ENCODE measurements at regions not wholly inside any gene's neighbourhood (a gene's known extent, or its start where the extent isn't known, plus 50 kb on each side); places are given as distances from the start of the nearest gene placed in this dataset.

GRCh38 chr2:150955231-150955630 lies 306.4 kb downstream of the RBM43 start:
- Histone ChIP-seq H3K27me3 (ENCODE audit: low read depth, low read length) (no peaks in the 10 kb centered on the region), H3K4me1 (ENCODE audit: control insufficient read depth in 1 of 2, insufficient read depth in 2 of 2, low read length in 2 of 2) (no peaks in the 10 kb centered on the region)

GRCh38 chr2:150946831-150947230 lies 314.8 kb downstream of the RBM43 start:
- no peaks in the 10 kb centered on the region for H3K36me3 ChIP-seq (ENCODE audit: control insufficient read depth in 1 of 2, insufficient read depth in 2 of 2, low read length in 2 of 2)
- no peaks in the 10 kb centered on the region for H3K4me1 ChIP-seq (ENCODE audit: control insufficient read depth in 1 of 2, insufficient read depth in 2 of 2, low read length in 2 of 2)
- H3K9me3 ChIP-seq (ENCODE audit: control insufficient read depth in 1 of 2, low read length in 2 of 2), result peaks cover 0 to 3% of the 10 kb centered on the region in 2 donors
- no peak overlapping the region for H3K27ac ChIP-seq (ENCODE audit: low read length)
- H3K4me3 ChIP-seq (ENCODE audit: low read depth in 1 of 2, low read length in 2 of 2), result no peak overlapping the region
- no peaks in the 10 kb centered on the region for H3K27me3 ChIP-seq (ENCODE audit: low read depth, low read length)

More at GRCh38 chr2:150955231-150955630, 306.4 kb downstream of the RBM43 start:
- no peaks in the 10 kb centered on the region for H3K36me3 ChIP-seq (ENCODE audit: control insufficient read depth in 1 of 2, insufficient read depth in 2 of 2, low read length in 2 of 2)
- H3K27ac ChIP-seq (ENCODE audit: low read length), result no peak overlapping the region
- H3K4me3 ChIP-seq (ENCODE audit: low read depth in 1 of 2, low read length in 2 of 2), result no peak overlapping the region
- no peaks in the 10 kb centered on the region for H3K9me3 ChIP-seq (ENCODE audit: control insufficient read depth in 1 of 2, low read length in 2 of 2)

- no peaks in the 10 kb centered on the region for H3K4me1 ChIP-seq (ENCODE audit: control insufficient read depth in 1 of 2, insufficient read depth in 2 of 2, low read length in 2 of 2)
- H3K36me3 ChIP-seq (ENCODE audit: control insufficient read depth in 1 of 2, insufficient read depth in 2 of 2, low read length in 2 of 2), result no peaks in the 10 kb centered on the region
- H3K27me3 ChIP-seq (ENCODE audit: low read depth, low read length), result no peaks in the 10 kb centered on the region
- no peak overlapping the region for H3K4me3 ChIP-seq (ENCODE audit: low read depth in 1 of 2, low read length in 2 of 2)
- H3K27ac ChIP-seq (ENCODE audit: low read length), result no peak overlapping the region
- H3K9me3 ChIP-seq (ENCODE audit: control insufficient read depth in 1 of 2, low read length in 2 of 2), result no peaks in the 10 kb centered on the region
These were observed 317.3 kb downstream of the RBM43 start for GRCh38 chr2:150944315-150944714.

- Histone ChIP-seq H3K9me3 (ENCODE audit: control insufficient read depth in 1 of 2, low read length in 2 of 2) (no peaks in the 10 kb centered on the region), H3K4me1 (ENCODE audit: control insufficient read depth in 1 of 2, insufficient read depth in 2 of 2, low read length in 2 of 2) (no peaks in the 10 kb centered on the region), H3K36me3 (ENCODE audit: control insufficient read depth in 1 of 2, insufficient read depth in 2 of 2, low read length in 2 of 2) (no peaks in the 10 kb centered on the region), H3K27ac (ENCODE audit: low read length) (no peak overlapping the region), H3K27me3 (ENCODE audit: low read depth, low read length) (no peaks in the 10 kb centered on the region), H3K4me3 (ENCODE audit: low read depth in 1 of 2, low read length in 2 of 2) (no peak overlapping the region)
These were observed 322.6 kb downstream of the RBM43 start for GRCh38 chr2:150939087-150939486.

GRCh38 chr2:150938527-150938926 lies 323.1 kb downstream of the RBM43 start:
- Histone ChIP-seq H3K36me3 (ENCODE audit: control insufficient read depth in 1 of 2, insufficient read depth in 2 of 2, low read length in 2 of 2) (no peaks in the 10 kb centered on the region), H3K27ac (ENCODE audit: low read length) (no peak overlapping the region), H3K9me3 (ENCODE audit: control insufficient read depth in 1 of 2, low read length in 2 of 2) (no peaks in the 10 kb centered on the region), H3K4me3 (ENCODE audit: low read depth in 1 of 2, low read length in 2 of 2) (no peak overlapping the region), H3K4me1 (ENCODE audit: control insufficient read depth in 1 of 2, insufficient read depth in 2 of 2, low read length in 2 of 2) (no peaks in the 10 kb centered on the region), H3K27me3 (ENCODE audit: low read depth, low read length) (no peaks in the 10 kb centered on the region)

GRCh38 chr2:150937030-150937429 lies 324.6 kb downstream of the RBM43 start:
- H3K4me3 ChIP-seq (ENCODE audit: low read depth in 1 of 2, low read length in 2 of 2), result no peak overlapping the region
- H3K36me3 ChIP-seq (ENCODE audit: control insufficient read depth in 1 of 2, insufficient read depth in 2 of 2, low read length in 2 of 2), result no peaks in the 10 kb centered on the region
- H3K27ac ChIP-seq (ENCODE audit: low read length), result no peak overlapping the region
- H3K4me1 ChIP-seq (ENCODE audit: control insufficient read depth in 1 of 2, insufficient read depth in 2 of 2, low read length in 2 of 2), result no peaks in the 10 kb centered on the region
- H3K27me3 ChIP-seq (ENCODE audit: low read depth, low read length), result no peaks in the 10 kb centered on the region
- H3K9me3 ChIP-seq (ENCODE audit: control insufficient read depth in 1 of 2, low read length in 2 of 2), result no peaks in the 10 kb centered on the region

- H3K4me3 ChIP-seq (ENCODE audit: low read depth in 1 of 2, low read length in 2 of 2), result no peak overlapping the region
- no peaks in the 10 kb centered on the region for H3K27me3 ChIP-seq (ENCODE audit: low read depth, low read length)
- H3K36me3 ChIP-seq (ENCODE audit: control insufficient read depth in 1 of 2, insufficient read depth in 2 of 2, low read length in 2 of 2), result no peaks in the 10 kb centered on the region
These were observed 330.2 kb downstream of the RBM43 start for GRCh38 chr2:150931451-150931850.

GRCh38 chr2:150925611-150926010 lies 336.1 kb downstream of the RBM43 start:
- Histone ChIP-seq H3K9me3 (ENCODE audit: control insufficient read depth in 1 of 2, low read length in 2 of 2) (no peaks in the 10 kb centered on the region), H3K4me3 (ENCODE audit: low read depth in 1 of 2, low read length in 2 of 2) (no peak overlapping the region), H3K4me1 (ENCODE audit: control insufficient read depth in 1 of 2, insufficient read depth in 2 of 2, low read length in 2 of 2) (no peaks in the 10 kb centered on the region), H3K27ac (ENCODE audit: low read length) (no peak overlapping the region), H3K36me3 (ENCODE audit: control insufficient read depth in 1 of 2, insufficient read depth in 2 of 2, low read length in 2 of 2) (no peaks in the 10 kb centered on the region), H3K27me3 (ENCODE audit: low read depth, low read length) (no peaks in the 10 kb centered on the region)

More at GRCh38 chr2:150931451-150931850, 330.2 kb downstream of the RBM43 start:
- H3K27ac ChIP-seq (ENCODE audit: low read length), result no peak overlapping the region
- H3K4me1 ChIP-seq (ENCODE audit: control insufficient read depth in 1 of 2, insufficient read depth in 2 of 2, low read length in 2 of 2), result no peaks in the 10 kb centered on the region
- H3K9me3 ChIP-seq (ENCODE audit: control insufficient read depth in 1 of 2, low read length in 2 of 2), result no peaks in the 10 kb centered on the region

GRCh38 chr2:150924878-150925277 lies 336.8 kb downstream of the RBM43 start:
- Histone ChIP-seq H3K36me3 (ENCODE audit: control insufficient read depth in 1 of 2, insufficient read depth in 2 of 2, low read length in 2 of 2) (no peaks in the 10 kb centered on the region), H3K27ac (ENCODE audit: low read length) (no peak overlapping the region), H3K4me3 (ENCODE audit: low read depth in 1 of 2, low read length in 2 of 2) (no peak overlapping the region), H3K4me1 (ENCODE audit: control insufficient read depth in 1 of 2, insufficient read depth in 2 of 2, low read length in 2 of 2) (no peaks in the 10 kb centered on the region), H3K27me3 (ENCODE audit: low read depth, low read length) (no peaks in the 10 kb centered on the region), H3K9me3 (ENCODE audit: control insufficient read depth in 1 of 2, low read length in 2 of 2) (no peaks in the 10 kb centered on the region)

GRCh38 chr2:150919901-150920300 lies 341.8 kb downstream of the RBM43 start:
- Histone ChIP-seq H3K27ac (ENCODE audit: low read length) (no peak overlapping the region), H3K27me3 (ENCODE audit: low read depth, low read length) (no peaks in the 10 kb centered on the region), H3K4me3 (ENCODE audit: low read depth in 1 of 2, low read length in 2 of 2) (no peak overlapping the region), H3K36me3 (ENCODE audit: control insufficient read depth in 1 of 2, insufficient read depth in 2 of 2, low read length in 2 of 2) (no peaks in the 10 kb centered on the region), H3K9me3 (ENCODE audit: control insufficient read depth in 1 of 2, low read length in 2 of 2) (no peaks in the 10 kb centered on the region), H3K4me1 (ENCODE audit: control insufficient read depth in 1 of 2, insufficient read depth in 2 of 2, low read length in 2 of 2) (no peaks in the 10 kb centered on the region)

GRCh38 chr2:150917961-150918713 lies 343.5 kb downstream of the RBM43 start:
- Histone ChIP-seq H3K4me1 (ENCODE audit: control insufficient read depth in 1 of 2, insufficient read depth in 2 of 2, low read length in 2 of 2) (no peaks in the 10 kb centered on the region), H3K27me3 (ENCODE audit: low read depth, low read length) (no peaks in the 10 kb centered on the region), H3K4me3 (ENCODE audit: low read depth in 1 of 2, low read length in 2 of 2) (no peak overlapping the region), H3K36me3 (ENCODE audit: control insufficient read depth in 1 of 2, insufficient read depth in 2 of 2, low read length in 2 of 2) (no peaks in the 10 kb centered on the region), H3K27ac (ENCODE audit: low read length) (no peak overlapping the region), H3K9me3 (ENCODE audit: control insufficient read depth in 1 of 2, low read length in 2 of 2) (no peaks in the 10 kb centered on the region)

Data from muscle layer of duodenum (tissue), 2 donors.